OCI-LY1 (cell line): ENCODE measurements at regions not wholly inside any gene's neighbourhood (a gene's known extent, or its start where the extent isn't known, plus 50 kb on each side); places are given as distances from the start of the nearest gene placed in this dataset.

Source experiments
- H2AFZ ChIP-seq: fragments of 200-600 bp; sonication (generic), shearing (Covaris generic); 2 replicates; pipeline ENCODE4 v1.6.0; 2014; ENCODE audit warnings: antibody characterized with exemption, mild to moderate bottlenecking, low read length
- H3F3A ChIP-seq: fragments of 200-600 bp; sonication (generic), shearing (Covaris generic); 2 replicates; pipeline ENCODE4 v1.6.0; 2014; ENCODE audit warnings: mild to moderate bottlenecking, antibody characterized with exemption, low read length, moderate library complexity; ENCODE audit not compliant: insufficient read depth
- H3K27ac ChIP-seq: fragments of 200-600 bp; sonication (generic); 2 replicates; pipeline ENCODE4 v1.5.1; 2014; ENCODE audit warnings: low read length, mixed run types, mild to moderate bottlenecking, low read depth; ENCODE audit not compliant: poor library complexity, severe bottlenecking
- H3K27me3 ChIP-seq: fragments of 200-600 bp; sonication (generic); 2 replicates; pipeline ENCODE4 v1.6.0; 2014; ENCODE audit warnings: antibody characterized with exemption, mild to moderate bottlenecking, low read length, moderate library complexity; ENCODE audit not compliant: insufficient read depth
- H3K36me3 ChIP-seq: fragments of 200-600 bp; sonication (generic); 2 replicates; pipeline ENCODE4 v1.6.1; 2014; ENCODE audit warnings: mild to moderate bottlenecking, antibody characterized with exemption, low read length, moderate library complexity, mixed read lengths; ENCODE audit not compliant: insufficient read depth
- H3K4me1 ChIP-seq: fragments of 200-600 bp; sonication (generic); 2 replicates; pipeline ENCODE4 v1.5.1; 2014; ENCODE audit warnings: mild to moderate bottlenecking, low read length, moderate library complexity; ENCODE audit not compliant: insufficient read depth, severe bottlenecking
- H3K4me2 ChIP-seq: fragments of 200-600 bp; sonication (generic), shearing (Covaris generic); 2 replicates; pipeline ENCODE4 v1.6.1; 2014; ENCODE audit warnings: low read length
- H3K4me3 ChIP-seq: fragments of 200-600 bp; sonication (generic); 2 replicates; pipeline ENCODE4 v1.5.1; 2014; ENCODE audit warnings: low read length, low read depth, mild to moderate bottlenecking, mixed read lengths; ENCODE audit not compliant: poor library complexity, severe bottlenecking
- H3K79me2 ChIP-seq: fragments of 200-600 bp; shearing (Covaris generic); 2 replicates; pipeline ENCODE4 v1.6.1; 2016; ENCODE audit warnings: mixed run types, low read length, mixed read lengths; ENCODE audit not compliant: insufficient read depth
- H3K9ac ChIP-seq: fragments of 200-600 bp; sonication (generic), shearing (Covaris generic); 2 replicates; pipeline ENCODE4 v1.6.1; 2014; ENCODE audit warnings: mild to moderate bottlenecking, low read length, mixed read lengths
- H3K9me2 ChIP-seq: fragments of 200-600 bp; sonication (generic), shearing (Covaris generic); 2 replicates; pipeline ENCODE4 v1.6.1; 2014; ENCODE audit warnings: low read depth, mild to moderate bottlenecking, low read length, mixed read lengths
- H3K9me3 ChIP-seq: fragments of 200-600 bp; shearing (Covaris generic); 2 replicates; pipeline ENCODE4 v1.6.1; 2014; ENCODE audit warnings: low read length, mixed read lengths
- H4K20me1 ChIP-seq: fragments of 200-600 bp; sonication (generic), shearing (Covaris generic); 2 replicates; pipeline ENCODE4 v1.6.0; 2016; ENCODE audit warnings: mild to moderate bottlenecking, low read length; ENCODE audit not compliant: insufficient read depth
- CTCF ChIP-seq: fragments of 200-600 bp; sonication (generic), shearing (Covaris generic); IDR thresholded peaks from 2 replicates; pipeline ENCODE4 v1.5.1; 2017; ENCODE audit warnings: mild to moderate bottlenecking, antibody characterized with exemption, low read length, moderate library complexity, mixed read lengths
- EZH2 ChIP-seq: fragments of 200-600 bp; sonication (generic), shearing (Covaris generic); IDR thresholded peaks from 2 replicates; pipeline ENCODE4 v1.8.0; 2017; ENCODE audit warnings: borderline replicate concordance, mixed run types, mild to moderate bottlenecking, antibody characterized with exemption, low read length, moderate library complexity, mixed read lengths

GRCh38 chr4:181562399-181562798 lies 680.8 kb upstream of the TENM3 start:
- no peak overlapping the region for H3K27ac ChIP-seq
- H3K9ac ChIP-seq = no peak overlapping the region
- H4K20me1 ChIP-seq = no peaks in the 10 kb centered on the region
- no peak overlapping the region for H3K4me3 ChIP-seq
- TF ChIP-seq EZH2 (no peak), CTCF (no peak)
- no peaks in the 10 kb centered on the region for H3K79me2 ChIP-seq
- no peaks in the 10 kb centered on the region for H3F3A ChIP-seq
- H3K4me2 ChIP-seq = no peak overlapping the region
- H3K9me2 ChIP-seq = no peaks in the 10 kb centered on the region
- no peaks in the 10 kb centered on the region for H3K9me3 ChIP-seq
- no peaks in the 10 kb centered on the region for H3K36me3 ChIP-seq
- H3K27me3 ChIP-seq = no peaks in the 10 kb centered on the region
- H3K4me1 ChIP-seq = no peaks in the 10 kb centered on the region
- H2AFZ ChIP-seq = no peak overlapping the region

DNA sequence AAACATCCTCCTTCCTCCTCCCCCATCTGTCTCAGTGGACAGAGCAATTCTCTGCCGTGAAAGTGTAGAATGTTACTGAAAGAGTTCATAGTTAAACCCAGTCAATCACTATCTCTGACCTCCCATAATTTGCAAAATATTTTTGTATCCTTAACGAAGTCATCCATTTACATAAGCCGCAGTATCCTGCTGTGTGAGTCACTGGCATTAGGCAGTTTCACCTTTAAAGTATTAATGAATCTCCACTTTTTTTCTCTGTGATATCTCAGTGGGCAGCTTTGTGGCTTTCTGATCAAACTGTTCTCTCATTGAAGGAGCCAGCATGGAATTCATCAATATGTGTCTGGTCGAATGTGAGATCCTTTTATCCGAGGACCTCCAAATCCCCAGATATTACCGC lies 678.6 kb upstream of the TENM3 start:
- Histone ChIP-seq H3K4me1 (no peaks in the 10 kb centered on the region), H3K4me2 (no peak overlapping the region), H3K9ac (no peak overlapping the region), H3K36me3 (no peaks in the 10 kb centered on the region), H3K9me3 (no peaks in the 10 kb centered on the region), H3K27me3 (no peaks in the 10 kb centered on the region), H3K9me2 (no peaks in the 10 kb centered on the region), H3K27ac (no peak overlapping the region), H2AFZ (no peak overlapping the region), H4K20me1 (no peaks in the 10 kb centered on the region), H3F3A (no peaks in the 10 kb centered on the region), H3K4me3 (no peak overlapping the region), H3K79me2 (no peaks in the 10 kb centered on the region)
- TF ChIP-seq EZH2 (no peak), CTCF (no peak)

DNA sequence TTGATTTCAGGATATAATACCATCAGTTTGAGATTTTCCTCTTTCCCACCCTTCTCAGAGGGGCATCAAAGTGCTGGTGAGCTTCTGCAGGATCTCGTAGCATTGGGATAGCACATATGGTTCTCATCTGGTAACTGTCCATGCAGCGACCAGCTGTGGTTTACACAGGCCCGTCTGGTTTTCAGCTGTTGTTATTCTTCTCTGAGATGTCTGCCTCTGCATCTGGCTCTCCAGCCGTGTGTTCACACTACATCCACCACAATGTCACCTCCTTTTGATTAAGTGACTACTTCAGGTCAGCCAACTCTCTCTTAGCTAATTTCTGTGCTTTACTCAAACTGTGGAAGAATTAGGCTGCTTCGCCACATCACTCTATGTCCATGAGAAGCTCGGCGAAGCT lies 676.7 kb upstream of the TENM3 start:
- H3K36me3 ChIP-seq = no peaks in the 10 kb centered on the region
- H3K4me3 ChIP-seq = no peak overlapping the region
- no peaks in the 10 kb centered on the region for H3K9me3 ChIP-seq
- no peak overlapping the region for H2AFZ ChIP-seq
- no peaks in the 10 kb centered on the region for H4K20me1 ChIP-seq
- no peaks in the 10 kb centered on the region for H3K4me1 ChIP-seq
- no peaks in the 10 kb centered on the region for H3K27me3 ChIP-seq
- no peak for TF ChIP-seq CTCF
- no peak for TF ChIP-seq EZH2
- no peaks in the 10 kb centered on the region for H3K79me2 ChIP-seq
- H3K9ac ChIP-seq = no peak overlapping the region
- no peak overlapping the region for H3K27ac ChIP-seq
- no peaks in the 10 kb centered on the region for H3K9me2 ChIP-seq
- no peak overlapping the region for H3K4me2 ChIP-seq
- no peaks in the 10 kb centered on the region for H3F3A ChIP-seq
